Right ventricle myocardium inferior (tissue), 1 donor: ENCODE measurements at regions not wholly inside any gene's neighbourhood (a gene's known extent, or its start where the extent isn't known, plus 50 kb on each side); places are given as distances from the start of the nearest gene placed in this dataset.

Source experiments
- ATAC-seq: fragments of 200-7000 bp; cut with Tn5 transposase; one replicate; pipeline ENCODE4 v1.9.1; 2020; ENCODE audit warnings: mild to moderate bottlenecking, moderate library complexity
- DNase-seq: peaks from one replicate; pipeline ENCODE4 v3.0.0; 2021; ENCODE audit errors: missing footprints
- intact Hi-C: fragments of 100-400 bp; cut with DNase I; formaldehyde crosslinking; loops from one replicate; pipeline ENCODE4 v1.11.0; 2022
- donor health status: DM: no; HTN: yes; CAD: no; lungs with severe emphysema.

GRCh38 chr13:60347174-60347573 is 49.8 kb upstream of the TDRD3 start:
- intact Hi-C loops = no loop called here
- ATAC-seq = no peak
- no peak for DNase-seq
